CD1c-positive myeloid dendritic cell (primary cell): ENCODE measurements at regions not wholly inside any gene's neighbourhood (a gene's known extent, or its start where the extent isn't known, plus 50 kb on each side); places are given as distances from the start of the nearest gene placed in this dataset.
"Not testable (repeated sequence)": the region's sequence is repeated elsewhere in the genome, so short reads cannot be mapped to it uniquely, and the experiment has no call there.

Experiments used
- DNase-seq: peaks from one replicate; pipeline ENCODE4 v3.0.0-alpha.2; 2016; ENCODE audit errors: extremely low spot score

DNA sequence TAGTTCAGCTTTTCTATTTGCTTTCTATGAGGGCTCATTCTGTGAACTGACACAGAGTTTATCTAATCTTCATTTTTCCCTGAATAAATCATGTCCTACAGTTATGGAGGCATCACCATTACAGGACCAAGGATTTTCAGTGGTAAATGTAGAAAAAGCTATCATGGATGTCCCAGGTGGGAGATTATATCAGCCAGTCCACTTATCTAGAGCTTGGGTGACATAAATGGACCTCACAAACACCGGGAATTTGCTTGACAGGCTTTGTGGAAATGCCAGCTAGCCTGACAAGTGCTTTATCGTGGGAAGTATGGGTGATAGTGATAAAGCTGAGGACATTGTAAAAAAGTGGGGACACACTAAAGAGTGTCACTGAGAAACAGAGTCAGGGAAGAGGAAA lies 1015.2 kb upstream of the SLIT2 start:
- DNase-seq, result no peak

DNA sequence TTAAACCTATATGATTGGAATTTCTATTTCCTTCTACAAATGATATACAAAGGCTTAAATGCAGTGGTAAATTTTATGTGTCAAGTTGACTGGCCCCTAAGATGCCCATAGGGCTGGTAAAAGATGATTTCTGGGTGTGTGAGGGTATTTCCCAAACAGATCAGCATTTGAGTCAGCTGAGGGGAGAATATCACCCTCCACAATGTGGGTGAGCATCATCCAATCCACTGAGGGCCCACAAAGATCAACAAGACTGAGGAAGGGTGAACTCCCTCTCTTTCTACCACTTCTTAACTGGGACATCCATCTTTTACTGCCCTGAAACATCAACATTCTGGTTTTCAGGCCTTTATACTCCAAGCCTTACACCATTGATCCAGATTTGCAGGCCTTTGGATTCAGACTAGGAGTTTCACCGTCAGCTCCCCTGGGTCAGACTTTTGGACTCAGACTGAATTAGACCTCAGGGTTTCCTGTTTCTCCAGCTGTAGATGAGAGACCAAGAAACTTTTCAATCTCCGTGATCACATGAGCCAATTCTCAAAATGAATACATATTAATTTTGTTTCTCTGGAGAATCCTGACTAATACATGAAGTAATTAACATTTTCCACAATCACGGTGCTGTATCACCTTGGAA lies 1020.7 kb upstream of the SLIT2 start:
- DNase-seq, result no peak

DNA sequence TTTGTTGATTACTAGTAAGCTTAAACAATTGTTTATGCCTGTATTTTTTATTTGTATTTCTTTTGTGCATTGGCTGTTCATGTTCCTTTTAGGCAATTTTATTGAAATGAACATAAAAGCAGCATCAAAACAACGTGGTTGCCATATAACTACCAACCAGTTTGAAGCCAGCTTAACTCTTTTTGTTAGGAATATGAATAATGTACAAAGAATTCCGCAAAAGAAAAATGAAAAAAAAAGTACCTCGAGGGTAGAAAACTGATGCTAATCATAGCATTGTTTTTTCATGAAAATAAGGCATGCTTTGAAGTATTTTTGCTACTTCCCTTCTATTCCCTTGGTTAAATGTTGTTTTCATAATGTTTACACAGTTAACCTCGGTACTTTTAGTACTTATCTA lies 1024.0 kb upstream of the SLIT2 start:
- no peak for DNase-seq

DNA sequence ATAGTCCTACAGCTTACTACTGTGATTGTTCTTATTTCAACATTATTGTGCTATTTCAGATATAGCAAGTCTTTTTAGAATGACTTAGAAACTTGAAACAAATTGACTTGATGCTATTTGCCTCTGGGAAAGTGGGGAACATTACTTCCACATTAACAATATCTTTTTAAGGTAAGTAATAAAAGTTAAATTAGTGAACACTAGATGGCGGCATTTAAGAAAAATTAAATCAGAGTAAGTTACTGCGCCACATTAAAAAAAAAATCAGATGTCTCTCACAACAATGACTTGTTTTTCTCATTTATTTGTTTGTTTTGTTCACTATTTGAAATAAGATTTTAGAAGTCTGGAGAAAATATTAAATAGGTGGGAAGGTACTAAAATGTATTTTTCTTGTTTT lies 1026.9 kb upstream of the SLIT2 start:
- DNase-seq, result peak; percentile 8

DNA sequence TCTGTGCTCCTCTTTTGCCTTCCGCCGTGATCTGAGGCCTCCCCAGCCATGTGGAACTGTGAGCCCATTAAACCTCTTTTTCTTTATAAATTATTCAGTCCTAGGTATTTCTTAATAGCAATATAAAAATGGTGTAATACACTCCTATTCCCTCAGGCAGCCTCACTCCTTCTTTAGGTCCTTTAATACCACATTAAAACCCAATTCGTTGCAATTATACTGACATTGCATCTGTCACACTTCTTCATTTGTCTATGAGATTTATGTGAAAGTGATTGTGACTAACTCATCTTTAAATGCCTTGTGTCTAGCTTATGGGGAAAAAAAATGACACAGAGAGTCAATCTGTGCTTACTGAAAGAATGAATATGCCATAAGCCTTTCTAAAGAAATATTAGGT lies 1035.2 kb upstream of the SLIT2 start:
- DNase-seq, result no peak

DNA sequence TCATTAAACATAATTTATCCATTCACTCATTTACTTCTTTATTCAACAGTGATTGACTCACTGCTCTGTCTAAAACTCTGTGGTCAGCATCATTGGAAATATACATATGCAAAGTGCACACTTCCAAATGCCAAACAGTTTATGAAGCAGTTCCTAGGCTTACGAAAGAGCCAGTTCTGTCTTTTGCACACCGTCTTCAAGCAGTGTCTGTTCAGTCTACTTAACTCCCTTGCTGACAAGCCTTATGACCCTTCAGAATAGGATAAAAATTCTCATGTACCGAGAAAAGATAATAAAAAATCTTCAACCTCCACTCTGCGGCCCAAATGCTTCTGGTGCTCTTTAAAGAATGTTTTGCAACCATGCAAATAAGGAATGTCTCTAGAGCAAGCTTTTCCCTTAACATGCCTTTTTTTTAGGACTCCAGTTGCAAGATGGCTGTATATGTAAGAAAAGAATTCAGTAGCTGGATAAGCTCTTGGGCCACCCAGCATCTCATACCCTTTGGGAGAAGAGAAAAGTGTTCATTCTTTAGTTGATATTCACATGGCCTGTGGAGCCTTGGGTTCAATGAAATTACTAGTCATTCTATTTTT lies 1037.0 kb upstream of the SLIT2 start:
- DNase-seq, result no peak

DNA sequence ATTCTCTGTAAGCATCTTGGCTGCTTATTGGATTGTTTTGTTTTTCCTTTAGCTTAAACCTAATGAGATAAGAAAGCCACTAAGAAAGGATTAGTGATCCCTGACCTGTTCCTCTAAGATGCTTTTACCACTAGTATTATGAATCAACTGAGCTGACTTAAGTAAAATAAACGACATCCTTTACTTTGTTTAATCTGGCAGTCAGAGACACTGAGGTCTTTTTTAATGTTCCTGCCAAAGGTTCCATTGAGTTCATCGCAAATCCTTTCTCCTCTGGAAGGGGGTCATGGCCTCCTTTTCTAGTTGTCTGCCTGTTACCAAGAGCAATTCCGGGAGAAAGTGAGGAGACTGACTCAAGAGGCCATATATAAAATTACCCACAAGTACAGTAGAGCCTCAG lies 1038.3 kb upstream of the SLIT2 start:
- DNase-seq, result no peak

DNA sequence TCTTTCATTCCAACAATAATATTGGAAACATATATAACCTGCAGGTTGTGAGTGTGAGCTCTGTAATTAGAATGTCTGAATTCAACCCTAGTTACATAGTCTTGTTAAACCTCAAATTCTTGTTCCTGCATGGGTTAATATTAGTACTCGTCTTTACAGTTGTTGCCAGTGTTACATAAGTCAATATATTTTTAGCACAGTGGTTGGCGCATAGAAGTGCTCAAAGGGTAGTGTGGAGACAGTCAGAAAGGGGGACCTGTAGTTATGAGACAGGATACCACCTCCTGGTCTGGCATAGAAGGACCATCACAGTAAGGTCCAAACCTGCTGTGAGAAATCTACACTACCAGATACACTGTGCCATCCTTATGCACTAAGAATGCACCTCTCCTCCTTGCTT lies 1045.9 kb upstream of the SLIT2 start:
- no peak for DNase-seq

DNA sequence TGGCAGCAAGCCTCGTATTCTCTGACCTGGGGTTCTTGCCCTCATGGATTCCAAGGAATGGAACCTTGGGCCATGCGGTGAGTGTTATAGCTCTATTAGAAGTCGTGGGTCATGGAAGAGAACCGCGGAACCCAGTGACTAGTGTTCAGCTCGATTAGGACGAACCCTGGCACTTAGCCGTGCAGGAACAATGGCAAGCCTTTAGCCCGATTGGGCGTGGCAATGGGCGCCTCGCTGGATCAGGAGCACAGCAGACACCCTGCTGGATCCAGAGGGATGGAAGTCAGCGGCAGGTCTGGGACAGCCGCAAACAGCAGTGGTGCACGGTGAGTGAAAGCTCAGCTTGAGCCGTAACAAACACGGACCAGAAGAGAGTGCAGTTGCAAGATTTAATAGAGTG lies 1053.9 kb upstream of the SLIT2 start:
- DNase-seq, result not testable (repeated sequence)

DNA sequence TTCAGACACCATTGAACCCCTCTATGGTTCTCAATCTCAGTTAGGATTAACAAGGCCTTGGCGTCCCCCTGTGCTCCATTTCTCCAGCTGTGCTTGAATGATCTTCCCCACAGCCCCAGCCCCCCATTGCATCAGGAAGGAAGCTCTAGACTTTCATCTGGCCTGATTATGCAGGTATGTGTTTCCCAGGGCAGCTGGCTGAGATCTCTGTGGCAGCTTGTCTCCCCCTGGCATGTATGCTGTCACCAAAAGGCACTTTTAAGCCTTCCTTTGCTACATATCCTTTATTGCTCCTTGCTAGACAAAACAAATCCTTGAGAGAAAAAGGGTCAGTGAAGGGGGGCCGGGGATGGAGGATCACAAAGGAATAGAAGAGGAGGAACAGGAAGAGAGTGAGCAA lies 1056.0 kb upstream of the SLIT2 start:
- no peak for DNase-seq

DNA sequence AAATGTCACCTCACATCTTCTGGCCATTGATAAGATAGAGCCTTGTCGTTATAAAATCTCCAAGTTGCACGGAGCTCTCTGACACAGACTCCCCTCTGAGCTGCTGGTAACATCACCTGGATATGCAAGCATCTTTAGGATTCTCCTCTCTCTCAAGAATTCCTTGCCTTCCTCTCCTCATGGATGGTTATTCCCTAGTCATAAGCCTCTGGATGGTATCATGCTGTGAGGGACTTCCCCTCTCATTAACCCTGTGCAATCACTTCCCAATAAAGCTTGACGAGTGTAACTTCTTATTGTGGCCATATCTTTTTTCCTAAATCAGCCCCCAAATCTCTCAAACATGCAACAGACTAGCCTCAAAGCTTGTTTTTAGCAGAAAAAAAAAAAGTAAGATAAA lies 1057.0 kb upstream of the SLIT2 start:
- no peak for DNase-seq

DNA sequence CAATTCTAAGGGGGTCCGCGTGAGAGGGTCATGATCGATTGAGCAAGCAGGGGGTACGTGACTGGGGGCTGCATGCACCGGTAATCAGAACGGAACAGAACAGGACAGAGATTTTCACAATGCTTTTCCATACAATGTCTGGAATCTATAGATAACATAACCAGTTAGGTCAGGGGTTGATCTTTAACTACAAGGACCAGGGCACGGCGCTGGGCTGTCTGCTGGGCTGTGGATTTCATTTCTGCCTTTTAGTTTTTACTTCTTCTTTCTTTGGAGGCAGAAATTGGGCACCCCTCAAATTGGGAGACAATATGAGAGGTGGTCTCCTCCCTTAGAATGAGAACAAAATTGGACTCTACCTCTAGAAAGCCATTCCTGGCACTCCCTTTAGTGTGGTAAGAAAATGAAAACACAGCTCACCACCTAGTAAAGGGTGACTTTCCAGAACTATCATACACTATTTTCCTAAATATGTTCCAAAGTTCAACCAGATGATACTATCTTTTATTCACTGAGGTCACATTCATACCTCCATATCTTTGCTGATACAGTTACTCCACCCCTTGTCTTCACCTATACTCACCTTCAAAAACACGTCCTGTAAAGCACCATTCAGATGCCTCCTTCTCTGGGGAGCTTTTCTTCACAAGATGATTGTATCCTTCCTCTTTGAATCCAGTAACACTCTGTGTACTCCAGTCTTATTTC lies 1058.3 kb upstream of the SLIT2 start:
- DNase-seq, result no peak

DNA sequence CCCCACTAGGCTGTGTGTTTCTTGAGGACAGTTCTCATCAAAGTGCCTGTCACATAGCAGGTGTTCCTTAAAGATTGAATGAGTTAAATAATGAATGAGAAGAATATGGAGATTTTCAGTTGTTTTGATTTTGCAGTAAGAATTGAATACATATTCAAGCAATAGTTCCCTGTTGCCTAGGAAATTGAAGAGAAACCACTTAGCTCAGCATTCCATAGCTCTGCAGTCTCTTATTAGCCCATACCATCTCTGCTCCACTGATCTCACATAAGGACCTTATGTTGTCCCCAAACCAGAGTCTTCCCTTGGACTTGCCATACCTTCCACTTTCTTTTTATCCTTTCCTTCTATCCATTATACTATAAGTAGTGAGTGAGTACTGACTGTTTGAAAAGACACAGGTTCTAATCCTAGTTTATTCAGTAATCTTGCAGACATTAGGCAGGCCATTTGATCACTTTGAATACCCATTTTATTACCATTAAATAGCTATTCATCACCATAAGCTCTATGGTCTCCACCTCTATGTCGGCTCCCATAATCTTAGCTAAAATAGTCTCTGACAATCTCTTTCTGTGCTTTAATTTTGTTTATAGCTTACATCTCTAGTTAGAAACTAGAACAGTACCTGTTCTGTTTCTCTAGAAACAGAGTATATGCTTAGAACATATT lies 1059.6 kb upstream of the SLIT2 start:
- no peak for DNase-seq

DNA sequence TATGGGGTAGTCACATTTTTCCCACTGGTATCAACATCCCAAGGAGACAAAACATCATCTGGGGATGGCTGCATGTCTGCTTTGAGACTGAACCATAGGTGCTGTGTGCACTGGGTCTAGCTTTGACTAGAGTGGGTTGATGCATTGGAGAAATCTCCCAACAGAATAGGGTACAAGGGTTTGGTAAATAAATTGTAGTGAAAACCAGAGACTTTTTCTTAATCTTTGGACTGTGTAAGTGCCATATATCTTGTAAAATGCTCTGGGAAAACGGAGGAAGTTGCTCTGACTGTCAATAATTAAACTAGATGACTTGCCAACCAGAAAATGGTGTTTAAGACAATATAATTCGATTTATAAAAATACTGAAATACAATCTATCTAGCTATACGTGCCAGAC lies 1064.0 kb upstream of the SLIT2 start:
- no peak for DNase-seq

DNA sequence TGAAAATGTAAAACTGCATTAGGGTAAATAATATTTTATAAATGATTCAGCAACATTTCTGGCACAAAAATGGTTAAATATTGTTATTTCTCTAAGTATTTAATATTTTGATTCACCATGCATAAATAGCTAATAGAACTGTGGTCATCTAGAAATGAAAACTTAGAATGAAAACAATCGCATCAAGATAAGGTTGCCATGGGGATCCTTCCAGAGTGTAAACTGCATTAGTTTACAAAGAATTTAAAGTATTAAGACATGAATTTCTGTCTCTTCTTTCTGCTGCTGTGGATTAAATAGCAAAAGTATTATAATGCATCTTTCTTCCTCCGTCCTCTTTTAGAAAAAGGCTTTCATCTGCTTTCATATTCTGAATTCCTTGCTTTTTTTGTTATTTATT lies 1064.6 kb upstream of the SLIT2 start:
- no peak for DNase-seq

DNA sequence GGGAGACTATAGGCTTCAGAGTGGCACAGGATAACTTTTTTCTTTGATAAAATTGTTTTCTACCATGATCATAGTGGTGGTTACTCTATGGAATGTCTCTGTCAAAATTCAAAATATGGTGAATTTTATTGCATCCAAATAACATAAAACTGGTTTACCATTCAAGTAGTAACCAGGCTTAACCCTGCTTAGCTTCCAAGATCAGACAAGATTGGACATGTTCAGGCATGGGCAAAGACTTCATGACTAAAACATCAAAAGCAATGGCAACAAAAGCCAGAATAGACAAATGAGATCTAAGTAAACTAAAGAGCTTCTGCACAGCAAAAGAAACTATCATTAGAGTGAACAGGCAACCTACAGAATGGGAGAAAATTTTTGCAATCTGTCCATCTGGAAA lies 1070.1 kb upstream of the SLIT2 start:
- DNase-seq, result not testable (repeated sequence)

DNA sequence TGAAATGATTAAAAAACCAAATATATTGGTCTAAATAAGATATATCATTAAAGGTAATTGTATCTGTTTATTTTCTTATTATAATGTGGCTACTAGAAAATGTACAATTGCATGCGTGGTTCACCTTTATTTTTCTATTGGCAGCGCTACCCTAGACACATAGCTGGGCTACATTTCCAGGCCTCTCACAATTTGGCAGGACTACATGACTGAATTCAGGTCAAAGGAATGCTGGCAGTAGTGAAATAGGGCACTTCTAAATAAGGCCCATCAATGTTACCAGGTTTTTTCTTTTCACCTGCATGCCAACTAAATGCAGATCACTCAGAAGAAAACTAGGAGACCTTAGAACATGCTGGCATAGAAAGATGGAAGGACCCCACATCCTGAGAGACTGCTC lies 1072.9 kb upstream of the SLIT2 start:
- DNase-seq, result no peak

DNA sequence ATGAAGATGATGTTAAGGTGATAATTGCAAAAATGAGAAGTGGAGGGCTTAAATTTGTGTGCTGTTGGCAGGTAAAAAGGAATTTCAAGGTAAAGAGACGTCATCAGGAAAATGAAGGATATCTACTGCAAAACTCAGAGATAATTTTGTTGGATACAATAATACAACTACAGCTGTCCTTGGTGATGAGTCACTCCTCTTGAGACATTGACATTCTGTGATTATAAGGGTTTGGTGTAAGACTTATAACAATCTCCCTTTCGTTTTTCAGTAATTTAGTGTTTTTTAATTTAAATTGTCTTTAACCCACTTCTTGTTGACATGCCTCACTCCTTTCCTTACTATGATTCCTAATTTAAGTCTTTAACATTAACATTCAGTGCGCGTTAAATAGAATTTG lies 1074.1 kb upstream of the SLIT2 start:
- DNase-seq, result no peak

DNA sequence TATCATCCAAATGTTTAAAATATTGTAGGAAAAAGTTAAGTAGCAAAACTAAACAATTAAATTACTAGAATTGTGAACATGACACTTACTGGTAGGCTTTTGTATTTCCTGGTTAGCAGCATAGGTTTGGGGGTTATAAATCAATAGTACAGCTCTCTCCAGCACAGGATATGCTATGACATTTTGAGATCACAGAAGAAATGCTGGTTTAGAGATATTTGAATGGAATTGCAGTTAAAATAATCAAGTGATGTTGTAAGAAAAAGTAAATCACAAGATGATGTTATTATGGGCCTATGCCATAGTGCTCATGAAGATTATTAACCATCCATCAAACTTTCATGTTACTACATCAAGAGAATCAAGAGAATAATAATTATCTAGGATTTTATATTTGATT lies 1079.9 kb upstream of the SLIT2 start:
- no peak for DNase-seq

DNA sequence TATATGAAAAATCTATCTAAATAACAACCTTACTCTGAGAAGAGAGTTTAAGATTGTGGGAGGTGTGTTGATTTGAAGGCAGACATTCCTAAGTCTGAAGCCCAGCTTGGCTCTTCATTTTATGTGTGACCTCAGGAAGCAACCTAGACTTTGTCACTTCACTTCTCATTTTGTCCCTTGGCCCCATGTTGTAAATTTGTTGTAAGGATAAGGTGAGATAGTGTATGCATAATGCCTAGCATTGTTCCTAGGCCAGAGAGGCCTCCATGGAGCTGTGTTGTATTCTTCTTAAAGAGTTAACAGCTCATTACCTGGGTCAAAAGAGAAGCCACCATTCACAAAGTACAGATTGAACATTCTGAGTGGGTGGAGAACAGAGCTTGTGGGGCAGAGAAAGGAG lies 1084.4 kb upstream of the SLIT2 start:
- no peak for DNase-seq

DNA sequence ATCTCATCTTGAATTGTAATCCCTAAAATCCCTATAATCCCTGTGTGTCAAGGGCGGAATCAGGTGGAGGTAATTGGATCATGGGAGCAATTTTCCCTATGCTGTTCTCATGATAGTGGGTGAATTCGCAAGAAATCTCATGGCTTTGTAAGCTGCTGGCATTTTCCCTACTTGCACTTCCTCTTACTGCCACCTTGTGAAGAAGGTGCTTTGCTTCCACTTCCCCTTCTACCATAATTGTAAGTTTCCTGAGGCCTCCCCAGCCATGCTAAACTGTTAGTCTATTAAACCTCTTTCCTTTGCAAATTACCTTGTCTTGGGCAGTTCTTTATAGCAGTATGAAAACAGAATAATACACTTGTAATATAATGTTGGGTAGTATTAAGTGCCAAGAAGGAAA lies 1087.4 kb upstream of the SLIT2 start:
- no peak for DNase-seq

DNA sequence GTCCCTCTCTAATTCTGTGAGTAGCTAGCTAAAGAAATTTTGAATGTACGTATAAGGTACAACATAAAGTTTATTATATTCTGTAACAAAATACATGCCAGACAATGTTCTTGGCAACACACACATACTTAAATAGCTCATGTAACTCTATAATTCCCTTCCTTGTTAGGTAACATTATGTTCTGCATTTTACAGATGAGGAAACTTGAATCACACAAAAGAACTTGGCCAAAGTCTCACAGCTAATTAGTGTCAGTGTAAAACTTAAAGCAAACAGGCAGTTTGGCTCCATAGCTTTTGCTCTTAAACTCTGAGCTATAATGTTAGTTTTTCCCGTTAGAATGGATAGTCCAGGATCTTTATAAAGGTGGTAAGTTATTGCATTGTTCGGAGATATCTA lies 1091.8 kb upstream of the SLIT2 start:
- no peak for DNase-seq
